GM12878 (cell line): ENCODE measurements at regions not wholly inside any gene's neighbourhood (a gene's known extent, or its start where the extent isn't known, plus 50 kb on each side); places are given as distances from the start of the nearest gene placed in this dataset.

Experiments
- ATAC-seq: fragments of 200-7000 bp; cut with Tn5 transposase; 3 replicates; pipeline ENCODE4 v1.9.1; 2020; ENCODE audit warnings: mild to moderate bottlenecking, moderate library complexity
- BruUV-seq: library from RNA; stranded (reverse); fragments of 400-500 nt; replicated peaks from 2 replicates; lab custom pipeline; 2021; lab: Mats Ljungman, UMichigan
- CTCF ChIA-PET: fragments of 300-600 bp; sonication (Branson Sonifier 250); formaldehyde crosslinking; extraction: SDS; loops from one replicate; lab custom pipeline; 2021; ENCODE audit warnings: inconsistent platforms; lab: Yijun Ruan, JAX
- POLR2A ChIA-PET: fragments of 350-600 bp; formaldehyde crosslinking; extraction: SDS; loops from one replicate; lab custom pipeline; 2021; ENCODE audit warnings: inconsistent platforms; lab: Charles Lee
- RAD21 ChIA-PET: fragments of 300-600 bp; sonication (Branson Sonifier 250); formaldehyde crosslinking; loops from one replicate; lab custom pipeline; 2023; ENCODE audit warnings: antibody characterized with exemption; ENCODE audit not compliant: unreplicated experiment; lab: Charles Lee
- SMC1A ChIA-PET: fragments of 300-600 bp; sonication (Branson Sonifier 250); formaldehyde crosslinking; loops from one replicate; lab custom pipeline; 2023; ENCODE audit not compliant: unreplicated experiment, uncharacterized antibody; lab: Charles Lee
- DNase-seq: peaks from one replicate; pipeline ENCODE4 v3.0.0-alpha.2; 2011; ENCODE audit warnings: low read depth, low spot score
- FAIRE-seq: peaks from 3 replicates; lab custom pipeline; 2011; peaks lifted over from hg19 to GRCh38; lab: Jason Lieb, UNC
- H2AFZ ChIP-seq: 2 replicates; pipeline ENCODE4 v1.6.0; 2011; ENCODE audit warnings: low read depth, low read length, control low read depth; ENCODE audit not compliant: control insufficient read depth
- H3K27ac ChIP-seq: 2 replicates; pipeline ENCODE4 v1.5.1; 2011; ENCODE audit warnings: control low read depth; ENCODE audit not compliant: control insufficient read depth, insufficient read depth
- H3K27me3 ChIP-seq, 2 experiments: replicated peaks in 1 of 2; 2 replicates each; pipeline versions ENCODE4 v1.6.0 to v1.6.1; 2011; ENCODE audit warnings: low read length in 1 of 2; ENCODE audit not compliant: control insufficient read depth in 2 of 2, insufficient read depth in 2 of 2
- H3K36me3 ChIP-seq, 2 experiments: 2 replicates each; pipeline ENCODE4 v1.5.1; 2011; ENCODE audit warnings: low read length in 1 of 2; ENCODE audit not compliant: control insufficient read depth in 2 of 2, insufficient read depth in 2 of 2
- H3K4me1 ChIP-seq: 2 replicates; pipeline ENCODE4 v1.6.1; 2011; ENCODE audit warnings: mild to moderate bottlenecking, low read length, moderate library complexity, mixed read lengths; ENCODE audit not compliant: control insufficient read depth, insufficient read depth
- H3K4me2 ChIP-seq: 2 replicates; pipeline ENCODE4 v1.6.0; 2011; ENCODE audit warnings: control low read depth; ENCODE audit not compliant: control insufficient read depth, insufficient read depth
- H3K4me3 ChIP-seq: fragments of 200-600 bp; sonication (generic); 2 replicates; pipeline ENCODE4 v1.5.1; 2016
- H3K79me2 ChIP-seq: 2 replicates; pipeline ENCODE4 v1.6.0; 2011; ENCODE audit warnings: low read length; ENCODE audit not compliant: control insufficient read depth, insufficient read depth
- H3K9ac ChIP-seq: 2 replicates; pipeline ENCODE4 v1.8.0; 2011; ENCODE audit warnings: low read length, control low read depth, mixed read lengths; ENCODE audit not compliant: control insufficient read depth, insufficient read depth
- H3K9me3 ChIP-seq: replicated peaks from 3 replicates; pipeline ENCODE4 v1.5.1; 2011; ENCODE audit warnings: mild to moderate bottlenecking, low read length; ENCODE audit not compliant: control insufficient read depth, insufficient read depth
- H4K20me1 ChIP-seq: 2 replicates; pipeline ENCODE4 v1.6.0; 2011; ENCODE audit not compliant: control insufficient read depth, insufficient read depth
- ESRRA ChIP-seq: IDR thresholded peaks from 2 replicates; pipeline ENCODE4 v1.6.1; 2012; ENCODE audit warnings: mild to moderate bottlenecking, low read length, improper control_type of control experiment
- SMAD5 ChIP-seq: IDR thresholded peaks from 2 replicates; pipeline ENCODE4 v1.6.1; 2016; ENCODE audit warnings: antibody characterized with exemption, low read depth
- TCF7 ChIP-seq: IDR thresholded peaks from 2 replicates; pipeline ENCODE4 v1.6.1; 2014; ENCODE audit warnings: antibody characterized with exemption, borderline replicate concordance
- ZNF274 ChIP-seq: IDR thresholded peaks from one replicate; pipeline ENCODE4 v1.8.0; 2011; ENCODE audit not compliant: insufficient read length, insufficient read depth
- WGBS: methylation state at CpG from one replicate; pipeline ENCODE4 v1.1.6; 2016; ENCODE audit warnings: low lambda C conversion rate; ENCODE audit not compliant: insufficient replicate concordance, insufficient coverage; ENCODE audit errors: missing lambda C conversion rate; 5-methylcytosine and 5-hydroxymethylcytosine counted together
- in situ Hi-C: fragments of 300-500 bp; cut with MboI; formaldehyde crosslinking; loops from 9 replicates; pipeline ENCODE4 v1.14.3; 2018; ENCODE audit warnings: mixed read lengths
- intact Hi-C: fragments of 100-400 bp; cut with micrococcal nuclease; formaldehyde crosslinking; loops from one replicate; pipeline ENCODE4 v1.14.2; 2022; ENCODE audit not compliant: unreplicated experiment
- TF ChIP-seq, protein P1 (sequence below): IDR thresholded peaks from 2 replicates; pipeline ENCODE4 v1.6.1; 2011; ENCODE audit warnings: low read depth, low read length, improper control_type of control experiment, borderline replicate concordance
- TF ChIP-seq, protein P2 (sequence below): fragments of 450-650 bp; IDR thresholded peaks from 2 replicates; pipeline ENCODE4 v1.6.1; 2016; ENCODE audit warnings: mild to moderate bottlenecking
- TF ChIP-seq, protein P3 (sequence below): IDR thresholded peaks from 2 replicates; pipeline ENCODE4 v1.6.1; 2011; ENCODE audit warnings: mild to moderate bottlenecking, low read depth, low read length, moderate library complexity; ENCODE audit not compliant: insufficient replicate concordance
- TF ChIP-seq, protein P4 (sequence below): fragments of 450-650 bp; IDR thresholded peaks from 2 replicates; pipeline ENCODE4 v1.6.1; 2017; ENCODE audit warnings: mild to moderate bottlenecking

DNA sequence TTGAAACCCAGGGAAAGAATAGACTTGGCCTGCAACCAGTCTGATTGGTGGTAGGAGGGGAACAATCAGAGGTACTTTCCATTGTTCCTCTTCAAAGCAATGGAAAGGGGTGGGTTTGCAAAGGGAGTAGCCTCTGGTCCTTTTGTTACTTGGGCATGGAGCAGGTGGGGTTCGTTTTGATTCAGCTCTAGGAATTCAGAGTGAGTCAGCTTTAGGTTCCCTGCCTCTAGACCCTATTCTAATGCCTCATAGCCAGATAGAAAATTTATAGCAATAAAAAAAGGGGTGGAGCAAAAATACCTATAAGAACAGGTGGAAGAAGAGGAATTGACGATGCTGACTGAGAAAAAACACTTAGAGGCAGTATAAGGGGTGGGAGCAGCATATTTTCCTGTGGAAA lies 636.4 kb downstream of the PLCL1 start:
- no TSS peak for BruUV-seq

More for the DNA sequence above, 636.4 kb downstream of the PLCL1 start:
- Histone ChIP-seq H3K27me3 (no peaks in the 10 kb centered on the region), H3K4me3 (no peak overlapping the region), H4K20me1 (no peaks in the 10 kb centered on the region), H3K27ac (no peak overlapping the region), H3K9me3 (no peaks in the 10 kb centered on the region), H3K9ac (no peak overlapping the region), H3K79me2 (no peaks in the 10 kb centered on the region), H3K36me3 (no peaks in the 10 kb centered on the region), H2AFZ (no peak overlapping the region), H3K4me2 (no peak overlapping the region), H3K4me1 (no peaks in the 10 kb centered on the region)
- ChIA-PET CTCF (no interaction called here), SMC1A (no interaction called here), POLR2A (no interaction called here), RAD21 (no interaction called here)
- intact Hi-C loops: no loop called here
- DNase-seq: no peak
- TF ChIP-seq, protein P1, sequence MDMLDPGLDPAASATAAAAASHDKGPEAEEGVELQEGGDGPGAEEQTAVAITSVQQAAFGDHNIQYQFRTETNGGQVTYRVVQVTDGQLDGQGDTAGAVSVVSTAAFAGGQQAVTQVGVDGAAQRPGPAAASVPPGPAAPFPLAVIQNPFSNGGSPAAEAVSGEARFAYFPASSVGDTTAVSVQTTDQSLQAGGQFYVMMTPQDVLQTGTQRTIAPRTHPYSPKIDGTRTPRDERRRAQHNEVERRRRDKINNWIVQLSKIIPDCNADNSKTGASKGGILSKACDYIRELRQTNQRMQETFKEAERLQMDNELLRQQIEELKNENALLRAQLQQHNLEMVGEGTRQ: no peak
- TF ChIP-seq TCF7 (no peak), SMAD5 (no peak), ZNF274 (no peak), ESRRA (no peak)
- TF ChIP-seq, protein P2, sequence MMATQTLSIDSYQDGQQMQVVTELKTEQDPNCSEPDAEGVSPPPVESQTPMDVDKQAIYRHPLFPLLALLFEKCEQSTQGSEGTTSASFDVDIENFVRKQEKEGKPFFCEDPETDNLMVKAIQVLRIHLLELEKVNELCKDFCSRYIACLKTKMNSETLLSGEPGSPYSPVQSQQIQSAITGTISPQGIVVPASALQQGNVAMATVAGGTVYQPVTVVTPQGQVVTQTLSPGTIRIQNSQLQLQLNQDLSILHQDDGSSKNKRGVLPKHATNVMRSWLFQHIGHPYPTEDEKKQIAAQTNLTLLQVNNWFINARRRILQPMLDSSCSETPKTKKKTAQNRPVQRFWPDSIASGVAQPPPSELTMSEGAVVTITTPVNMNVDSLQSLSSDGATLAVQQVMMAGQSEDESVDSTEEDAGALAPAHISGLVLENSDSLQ: no peak
- TF ChIP-seq, protein P3, sequence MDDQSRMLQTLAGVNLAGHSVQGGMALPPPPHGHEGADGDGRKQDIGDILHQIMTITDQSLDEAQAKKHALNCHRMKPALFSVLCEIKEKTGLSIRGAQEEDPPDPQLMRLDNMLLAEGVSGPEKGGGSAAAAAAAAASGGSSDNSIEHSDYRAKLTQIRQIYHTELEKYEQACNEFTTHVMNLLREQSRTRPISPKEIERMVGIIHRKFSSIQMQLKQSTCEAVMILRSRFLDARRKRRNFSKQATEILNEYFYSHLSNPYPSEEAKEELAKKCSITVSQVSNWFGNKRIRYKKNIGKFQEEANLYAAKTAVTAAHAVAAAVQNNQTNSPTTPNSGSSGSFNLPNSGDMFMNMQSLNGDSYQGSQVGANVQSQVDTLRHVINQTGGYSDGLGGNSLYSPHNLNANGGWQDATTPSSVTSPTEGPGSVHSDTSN: no peak
- TF ChIP-seq, protein P4, sequence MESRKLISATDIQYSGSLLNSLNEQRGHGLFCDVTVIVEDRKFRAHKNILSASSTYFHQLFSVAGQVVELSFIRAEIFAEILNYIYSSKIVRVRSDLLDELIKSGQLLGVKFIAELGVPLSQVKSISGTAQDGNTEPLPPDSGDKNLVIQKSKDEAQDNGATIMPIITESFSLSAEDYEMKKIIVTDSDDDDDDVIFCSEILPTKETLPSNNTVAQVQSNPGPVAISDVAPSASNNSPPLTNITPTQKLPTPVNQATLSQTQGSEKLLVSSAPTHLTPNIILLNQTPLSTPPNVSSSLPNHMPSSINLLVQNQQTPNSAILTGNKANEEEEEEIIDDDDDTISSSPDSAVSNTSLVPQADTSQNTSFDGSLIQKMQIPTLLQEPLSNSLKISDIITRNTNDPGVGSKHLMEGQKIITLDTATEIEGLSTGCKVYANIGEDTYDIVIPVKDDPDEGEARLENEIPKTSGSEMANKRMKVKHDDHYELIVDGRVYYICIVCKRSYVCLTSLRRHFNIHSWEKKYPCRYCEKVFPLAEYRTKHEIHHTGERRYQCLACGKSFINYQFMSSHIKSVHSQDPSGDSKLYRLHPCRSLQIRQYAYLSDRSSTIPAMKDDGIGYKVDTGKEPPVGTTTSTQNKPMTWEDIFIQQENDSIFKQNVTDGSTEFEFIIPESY: no peak
- no peak for ATAC-seq
- FAIRE-seq: no peak
- 0% methylated on average over 2 of the region's 2 CpGs for WGBS
- in situ Hi-C loops: no loop called here
